ENCODE measurements at regions not wholly inside any gene's neighbourhood (a gene's known extent, or its start where the extent isn't known, plus 50 kb on each side); places are given as distances from the start of the nearest gene placed in this dataset.

- TF ChIP-seq, protein P1, sequence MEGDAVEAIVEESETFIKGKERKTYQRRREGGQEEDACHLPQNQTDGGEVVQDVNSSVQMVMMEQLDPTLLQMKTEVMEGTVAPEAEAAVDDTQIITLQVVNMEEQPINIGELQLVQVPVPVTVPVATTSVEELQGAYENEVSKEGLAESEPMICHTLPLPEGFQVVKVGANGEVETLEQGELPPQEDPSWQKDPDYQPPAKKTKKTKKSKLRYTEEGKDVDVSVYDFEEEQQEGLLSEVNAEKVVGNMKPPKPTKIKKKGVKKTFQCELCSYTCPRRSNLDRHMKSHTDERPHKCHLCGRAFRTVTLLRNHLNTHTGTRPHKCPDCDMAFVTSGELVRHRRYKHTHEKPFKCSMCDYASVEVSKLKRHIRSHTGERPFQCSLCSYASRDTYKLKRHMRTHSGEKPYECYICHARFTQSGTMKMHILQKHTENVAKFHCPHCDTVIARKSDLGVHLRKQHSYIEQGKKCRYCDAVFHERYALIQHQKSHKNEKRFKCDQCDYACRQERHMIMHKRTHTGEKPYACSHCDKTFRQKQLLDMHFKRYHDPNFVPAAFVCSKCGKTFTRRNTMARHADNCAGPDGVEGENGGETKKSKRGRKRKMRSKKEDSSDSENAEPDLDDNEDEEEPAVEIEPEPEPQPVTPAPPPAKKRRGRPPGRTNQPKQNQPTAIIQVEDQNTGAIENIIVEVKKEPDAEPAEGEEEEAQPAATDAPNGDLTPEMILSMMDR (optimal IDR thresholded peaks at IDR 0.05 in 1 of 3, IDR thresholded peaks at IDR 0.05 in 1 of 3, conservative IDR thresholded peaks at IDR 0.05 in 1 of 3; ENCODE audit: extremely low read depth in 1 of 3, insufficient read depth in 2 of 3, low read length in 3 of 3) = no peak
- TF ChIP-seq EZH2 (IDR thresholded peaks at IDR 0.05; ENCODE audit: low read length) = no peak
Observed at GRCh38 chr11:26062660-26063059, 269.3 kb upstream of the ANO3 start.

All from keratinocyte (primary cell).